Esophagus muscularis mucosa (tissue), 4 donors: ENCODE measurements at regions not wholly inside any gene's neighbourhood (a gene's known extent, or its start where the extent isn't known, plus 50 kb on each side); places are given as distances from the start of the nearest gene placed in this dataset.

Experiments used
- DNase-seq: peaks from one replicate; pipeline ENCODE4 v3.0.0-alpha.2; 2017; ENCODE audit errors: extremely low spot score
- H3K27ac ChIP-seq, 4 donors: fragments of 200-600 bp; sonication (generic); replicated peaks in 1 of 4; 1 replicate in 3 of 4; 2 replicates in 1 of 4; pipeline ENCODE4 v1.5.1; 2016 to 2019; ENCODE audit warnings: mild to moderate bottlenecking in 1 of 4
- H3K27me3 ChIP-seq, 4 donors: fragments of 200-600 bp; sonication (generic); one replicate each; pipeline versions ENCODE4 v1.5.1 to v1.6.0; 2016 to 2019
- H3K36me3 ChIP-seq, 4 donors: fragments of 200-600 bp; sonication (generic); one replicate each; pipeline ENCODE4 v1.5.1; 2016 to 2019
- H3K4me1 ChIP-seq, 4 donors: fragments of 200-600 bp; sonication (generic); one replicate each; pipeline ENCODE4 v1.5.1; 2016 to 2019
- H3K4me3 ChIP-seq, 4 donors: fragments of 200-600 bp; sonication (generic); 1 replicate in 2 of 4; 2 replicates in 2 of 4; pipeline ENCODE4 v1.5.1; 2016 to 2019; ENCODE audit warnings: mild to moderate bottlenecking in 4 of 4, moderate library complexity in 1 of 4
- H3K9me3 ChIP-seq, 4 donors: fragments of 200-600 bp; sonication (generic); 1 replicate in 3 of 4; 2 replicates in 1 of 4; pipeline ENCODE4 v1.5.1; 2016 to 2019
- CTCF ChIP-seq, 3 experiments: fragments of 200-600 bp in 2 of 3; fragments of 450-650 bp in 1 of 3; sonication (generic) in 2 of 3; IDR thresholded peaks; one replicate each; pipeline ENCODE4 v1.5.1; 2017 to 2019; ENCODE audit warnings: antibody characterized with exemption in 3 of 3, mild to moderate bottlenecking in 2 of 3, moderate library complexity in 1 of 3
- EP300 ChIP-seq: sonication (generic); formaldehyde crosslinking; IDR thresholded peaks from one replicate; pipeline ENCODE4 v1.6.1; 2017; ENCODE audit warnings: antibody characterized with exemption
- POLR2A ChIP-seq: fragments of 450-650 bp; IDR thresholded peaks from one replicate; pipeline ENCODE4 v1.6.1; 2017; ENCODE audit warnings: antibody characterized with exemption, moderate library complexity, mild to moderate bottlenecking, low read depth
- POLR2AphosphoS5 ChIP-seq, 2 donors: sonication (generic); formaldehyde crosslinking; IDR thresholded peaks; one replicate each; pipeline ENCODE4 v1.6.1; 2017; ENCODE audit warnings: antibody characterized with exemption in 2 of 2
- WGBS: methylation state at CpG from one replicate; pipeline ENCODE4 v1.1.5; 2018; 5-methylcytosine and 5-hydroxymethylcytosine counted together
- intact Hi-C: fragments of 100-400 bp; cut with DNase I; formaldehyde crosslinking; loops from one replicate; pipeline ENCODE4 v1.15.1; 2023

GRCh38 chr2:40625849-40626248 lies 174.0 kb upstream of the SLC8A1 start:
- no peak for TF ChIP-seq POLR2AphosphoS5 (IDR thresholded peaks at IDR 0.05)
- no peak for TF ChIP-seq CTCF (IDR thresholded peaks at IDR 0.05)
- TF ChIP-seq POLR2A: no peak
- TF ChIP-seq EP300: no peak
- no peak for DNase-seq
- no peak overlapping the region for H3K27ac ChIP-seq
- intact Hi-C loops: no loop called here
- no peaks in the 10 kb centered on the region for H3K9me3 ChIP-seq
- no peaks in the 10 kb centered on the region for H3K36me3 ChIP-seq
- no peaks in the 10 kb centered on the region for H3K4me1 ChIP-seq
- 83% methylated on average over 3 of the region's 3 CpGs for WGBS
- no peaks in the 10 kb centered on the region for H3K27me3 ChIP-seq
- no peak overlapping the region for H3K4me3 ChIP-seq

GRCh38 chr2:40628556-40628955 lies 176.7 kb upstream of the SLC8A1 start:
- no peak for TF ChIP-seq EP300
- no peak for TF ChIP-seq CTCF (IDR thresholded peaks at IDR 0.05)
- TF ChIP-seq POLR2AphosphoS5 (IDR thresholded peaks at IDR 0.05): no peak
- TF ChIP-seq POLR2A: no peak
- no peaks in the 10 kb centered on the region for H3K4me1 ChIP-seq
- H3K4me3 ChIP-seq: no peak overlapping the region
- intact Hi-C loops: no loop called here
- no peak for DNase-seq
- H3K9me3 ChIP-seq: no peaks in the 10 kb centered on the region
- H3K36me3 ChIP-seq: no peaks in the 10 kb centered on the region
- no peaks in the 10 kb centered on the region for H3K27me3 ChIP-seq
- no peak overlapping the region for H3K27ac ChIP-seq
- WGBS: 59% methylated on average over 3 of the region's 3 CpGs

GRCh38 chr2:40629768-40630434 lies 178.0 kb upstream of the SLC8A1 start:
- Histone ChIP-seq H3K27ac (no peak overlapping the region), H3K4me1 (no peaks in the 10 kb centered on the region), H3K27me3 (no peaks in the 10 kb centered on the region), H3K4me3 (no peak overlapping the region), H3K36me3 (no peaks in the 10 kb centered on the region), H3K9me3 (no peaks in the 10 kb centered on the region)
- WGBS: 80% methylated on average over 4 of the region's 4 CpGs
- TF ChIP-seq POLR2AphosphoS5 (IDR thresholded peaks at IDR 0.05) (no peak), EP300 (no peak), POLR2A (no peak), CTCF (IDR thresholded peaks at IDR 0.05) (no peak)
- intact Hi-C loops: no loop called here
- DNase-seq: no peak

- no peak for TF ChIP-seq POLR2A
- TF ChIP-seq POLR2AphosphoS5 (IDR thresholded peaks at IDR 0.05): no peak
- TF ChIP-seq EP300: no peak
- no peak for TF ChIP-seq CTCF (IDR thresholded peaks at IDR 0.05)
Observed at GRCh38 chr2:40639320-40639719, 187.4 kb upstream of the SLC8A1 start.

GRCh38 chr2:40642237-40642636 lies 190.3 kb upstream of the SLC8A1 start:
- Histone ChIP-seq H3K4me3 (no peak overlapping the region), H3K36me3 (no peaks in the 10 kb centered on the region), H3K27ac (no peak overlapping the region), H3K27me3 (no peaks in the 10 kb centered on the region), H3K9me3 (no peaks in the 10 kb centered on the region), H3K4me1 (no peaks in the 10 kb centered on the region)
- no peak for DNase-seq
- intact Hi-C loops: no loop called here
- WGBS: 60% methylated on average over 1 of the region's 1 CpG
- TF ChIP-seq POLR2AphosphoS5 (IDR thresholded peaks at IDR 0.05) (no peak), POLR2A (no peak), EP300 (no peak), CTCF (IDR thresholded peaks at IDR 0.05) (no peak)

More at GRCh38 chr2:40639320-40639719, 187.4 kb upstream of the SLC8A1 start:
- DNase-seq: no peak
- no peaks in the 10 kb centered on the region for H3K36me3 ChIP-seq
- no peak overlapping the region for H3K4me3 ChIP-seq
- no peaks in the 10 kb centered on the region for H3K9me3 ChIP-seq
- intact Hi-C loops: no loop called here
- WGBS: 77% methylated on average over 4 of the region's 4 CpGs
- no peaks in the 10 kb centered on the region for H3K4me1 ChIP-seq
- H3K27me3 ChIP-seq: no peaks in the 10 kb centered on the region
- H3K27ac ChIP-seq: no peak overlapping the region
